Fibroblast of lung (primary cell): ENCODE measurements at regions not wholly inside any gene's neighbourhood (a gene's known extent, or its start where the extent isn't known, plus 50 kb on each side); places are given as distances from the start of the nearest gene placed in this dataset.
"Not testable (repeated sequence)": the region's sequence is repeated elsewhere in the genome, so short reads cannot be mapped to it uniquely, and the experiment has no call there.

Source experiments
- DNase-seq, 2 donors: peaks; one replicate each; pipeline versions ENCODE4 v3.0.0 to v3.0.0-alpha.2; 2010; ENCODE audit warnings: low read depth in 2 of 2
- H2AFZ ChIP-seq: 2 replicates; pipeline ENCODE4 v1.5.1; 2012; ENCODE audit warnings: low read length, control low read depth, inconsistent platforms
- H3K27ac ChIP-seq: 2 replicates; pipeline ENCODE4 v1.5.1; 2011; ENCODE audit warnings: low read length, control low read depth; ENCODE audit not compliant: insufficient read depth
- H3K27me3 ChIP-seq: 2 replicates; pipeline ENCODE4 v1.5.1; 2011; ENCODE audit warnings: mild to moderate bottlenecking, low read length; ENCODE audit not compliant: control insufficient read depth, insufficient read depth
- H3K36me3 ChIP-seq: 2 replicates; pipeline ENCODE4 v1.5.1; 2011; ENCODE audit warnings: low read length; ENCODE audit not compliant: control insufficient read depth, insufficient read depth
- H3K4me1 ChIP-seq: 2 replicates; pipeline ENCODE4 v1.5.1; 2011; ENCODE audit warnings: low read length; ENCODE audit not compliant: control insufficient read depth, insufficient read depth; ENCODE audit errors: extremely low read depth
- H3K4me2 ChIP-seq: 2 replicates; pipeline ENCODE4 v1.5.1; 2011; ENCODE audit warnings: low read length, control low read depth; ENCODE audit not compliant: insufficient read depth; ENCODE audit errors: extremely low read depth
- H3K4me3 ChIP-seq, 4 experiments: fragments of 200-600 bp in 1 of 4; sonication (generic) in 1 of 4; replicated peaks in 1 of 4; 2 replicates each; pipeline ENCODE4 v1.5.1; 2011 to 2016; ENCODE audit warnings: low read length in 4 of 4, low read depth in 3 of 4, mild to moderate bottlenecking in 3 of 4, control low read depth in 2 of 4, inconsistent platforms in 1 of 4, mixed read lengths in 1 of 4; ENCODE audit not compliant: insufficient read depth in 1 of 4; ENCODE audit errors: control extremely low read depth in 1 of 4
- H3K79me2 ChIP-seq: 2 replicates; pipeline ENCODE4 v1.5.1; 2012; ENCODE audit warnings: mild to moderate bottlenecking, low read length, inconsistent platforms; ENCODE audit not compliant: control insufficient read depth, insufficient read depth
- H3K9ac ChIP-seq: 2 replicates; pipeline ENCODE4 v1.5.1; 2011; ENCODE audit warnings: mild to moderate bottlenecking, low read length, control low read depth; ENCODE audit not compliant: insufficient read depth
- H3K9me3 ChIP-seq: 2 replicates; pipeline ENCODE4 v1.5.1; 2012; ENCODE audit warnings: low read depth, low read length; ENCODE audit not compliant: control insufficient read depth, insufficient read depth
- H4K20me1 ChIP-seq: 2 replicates; pipeline ENCODE4 v1.5.1; 2011; ENCODE audit warnings: low read length; ENCODE audit not compliant: control insufficient read depth, insufficient read depth; ENCODE audit errors: extremely low read depth
- CTCF ChIP-seq, 2 donors: IDR thresholded peaks in 1 of 2; conservative IDR thresholded peaks in 1 of 2; 1 replicate in 1 of 2; 2 replicates in 1 of 2; pipeline ENCODE4 v1.5.1; 2011 to 2012; ENCODE audit warnings: low read length in 2 of 2, control low read depth in 1 of 2, inconsistent platforms in 1 of 2, low read depth in 1 of 2, mild to moderate bottlenecking in 1 of 2
- EZH2 ChIP-seq: IDR thresholded peaks from 2 replicates; pipeline ENCODE4 v1.5.1; 2012; ENCODE audit warnings: low read length, control low read depth, mild to moderate bottlenecking; ENCODE audit errors: missing control alignments

- H3K27ac ChIP-seq = no peak overlapping the region
- H3K9me3 ChIP-seq = no peaks in the 10 kb centered on the region
- DNase-seq = no peak
- no peak overlapping the region for H3K4me3 ChIP-seq
- no peaks in the 10 kb centered on the region for H3K4me1 ChIP-seq
- H3K36me3 ChIP-seq = no peaks in the 10 kb centered on the region
- no peaks in the 10 kb centered on the region for H3K79me2 ChIP-seq
- no peak overlapping the region for H3K9ac ChIP-seq
- no peaks in the 10 kb centered on the region for H4K20me1 ChIP-seq
- no peak overlapping the region for H2AFZ ChIP-seq
- no peak overlapping the region for H3K4me2 ChIP-seq
- no peak for TF ChIP-seq EZH2
- TF ChIP-seq CTCF (conservative IDR thresholded peaks at IDR 0.05 in 1 of 2, IDR thresholded peaks at IDR 0.05 in 1 of 2; ENCODE audit: low read depth in 1 of 2, low read length in 2 of 2) = no peak
- H3K27me3 ChIP-seq = no peaks in the 10 kb centered on the region
These were observed 969.2 kb upstream of the COX7C start for GRCh38 chr5:85648495-85648894.

GRCh38 chr5:85651731-85652130 lies 966.0 kb upstream of the COX7C start:
- DNase-seq = no peak
- Histone ChIP-seq H3K4me1 (no peaks in the 10 kb centered on the region), H3K4me3 (no peak overlapping the region), H3K79me2 (no peaks in the 10 kb centered on the region), H3K27me3 (no peaks in the 10 kb centered on the region), H3K9me3 (no peaks in the 10 kb centered on the region), H2AFZ (no peak overlapping the region), H3K36me3 (no peaks in the 10 kb centered on the region), H3K4me2 (no peak overlapping the region), H3K9ac (no peak overlapping the region), H4K20me1 (no peaks in the 10 kb centered on the region), H3K27ac (no peak overlapping the region)
- TF ChIP-seq EZH2 (no peak), CTCF (conservative IDR thresholded peaks at IDR 0.05 in 1 of 2, IDR thresholded peaks at IDR 0.05 in 1 of 2; ENCODE audit: low read depth in 1 of 2, low read length in 2 of 2) (no peak)

GRCh38 chr5:85654144-85654543 lies 963.6 kb upstream of the COX7C start:
- H3K4me2 ChIP-seq, H3K4me3 ChIP-seq, DNase-seq, H2AFZ ChIP-seq, H3K9ac ChIP-seq, H3K4me1 ChIP-seq, H3K27me3 ChIP-seq, H3K36me3 ChIP-seq, H3K9me3 ChIP-seq, H4K20me1 ChIP-seq, H3K79me2 ChIP-seq, H3K27ac ChIP-seq: not testable (repeated sequence)

- no peak for TF ChIP-seq CTCF (conservative IDR thresholded peaks at IDR 0.05 in 1 of 2, IDR thresholded peaks at IDR 0.05 in 1 of 2; ENCODE audit: low read depth in 1 of 2, low read length in 2 of 2)
- no peak for TF ChIP-seq EZH2
- Histone ChIP-seq H3K27me3 (no peaks in the 10 kb centered on the region), H3K36me3 (no peaks in the 10 kb centered on the region), H3K4me3 (no peak overlapping the region), H4K20me1 (no peaks in the 10 kb centered on the region), H3K4me1 (no peaks in the 10 kb centered on the region), H2AFZ (no peak overlapping the region), H3K9me3 (no peaks in the 10 kb centered on the region), H3K79me2 (no peaks in the 10 kb centered on the region), H3K4me2 (no peak overlapping the region), H3K9ac (no peak overlapping the region), H3K27ac (no peak overlapping the region)
- no peak for DNase-seq
These were observed 961.7 kb upstream of the COX7C start for GRCh38 chr5:85656050-85656449.

- not testable (repeated sequence) for H3K9me3 ChIP-seq, H3K36me3 ChIP-seq, H2AFZ ChIP-seq, H3K4me3 ChIP-seq, H3K79me2 ChIP-seq, H3K27ac ChIP-seq, H3K27me3 ChIP-seq, H3K4me1 ChIP-seq, H4K20me1 ChIP-seq, DNase-seq, H3K9ac ChIP-seq, H3K4me2 ChIP-seq
These were observed 960.4 kb upstream of the COX7C start for GRCh38 chr5:85657328-85657727.
